ENCODE measurements at regions not wholly inside any gene's neighbourhood (a gene's known extent, or its start where the extent isn't known, plus 50 kb on each side); places are given as distances from the start of the nearest gene placed in this dataset.

GRCh38 chr1:163257763-163258162, 55.0 kb upstream of the RGS5 start:
- DNase-seq (ENCODE audit: low read depth) = no peak

- peak; percentile 3 for DNase-seq (ENCODE audit: low read depth)
Measured at GRCh38 chr1:163258181-163258580, 55.5 kb upstream of the RGS5 start.

- no peak for DNase-seq (ENCODE audit: low read depth)
Measured at GRCh38 chr1:163263818-163264655, 57.7 kb upstream of the NUF2 start.

GRCh38 chr1:163265547-163265946, 56.2 kb upstream of the NUF2 start:
- no peak for DNase-seq (ENCODE audit: low read depth)

- DNase-seq (ENCODE audit: low read depth) = no peak
Measured at GRCh38 chr1:163267962-163268361, 53.8 kb upstream of the NUF2 start.

- DNase-seq (ENCODE audit: low read depth) = no peak
Measured at GRCh38 chr1:163271535-163271934, 50.2 kb upstream of the NUF2 start.

All from myocyte (in vitro differentiated cells).